ENCODE measurements at regions not wholly inside any gene's neighbourhood (a gene's known extent, or its start where the extent isn't known, plus 50 kb on each side); places are given as distances from the start of the nearest gene placed in this dataset.
"Not testable (repeated sequence)": the region's sequence is repeated elsewhere in the genome, so short reads cannot be mapped to it uniquely, and the experiment has no call there.

- Histone ChIP-seq H3K79me2 (ENCODE audit: insufficient read depth, low read length) (no peaks in the 10 kb centered on the region), H3K9ac (ENCODE audit: low read length) (peak overlapping the region; percentile 44), H3K4me2 (ENCODE audit: low read length) (peak overlapping the region; percentile 76), H3K4me3 (ENCODE audit: insufficient read depth, low read depth, low read length) (peak overlapping the region; percentile 55), H3K36me3 (ENCODE audit: insufficient read depth, low read length) (no peaks in the 10 kb centered on the region), H2AFZ (ENCODE audit: low read depth, low read length) (peak overlapping the region; percentile 68), H4K20me1 (ENCODE audit: insufficient read depth, low read length) (no peaks in the 10 kb centered on the region), H3K9me3 (ENCODE audit: insufficient read depth, low read depth, low read length) (no peaks in the 10 kb centered on the region), H3K27ac (ENCODE audit: low read depth, low read length) (peak overlapping the region; percentile 54), H3K27me3 (ENCODE audit: insufficient read depth, low read length) (no peaks in the 10 kb centered on the region), H3K4me1 (ENCODE audit: insufficient read depth, low read length) (peaks cover 3% of the 10 kb centered on the region)
- H3K27ac Mint-ChIP-seq (ENCODE audit: unreplicated experiment) = no peak overlapping the region
- DNase-seq (ENCODE audit: low read depth) = peak; percentile 70
- no peak for FAIRE-seq
- no peaks in the 10 kb centered on the region for H3K27me3 Mint-ChIP-seq (ENCODE audit: low read depth, unreplicated experiment)
- H3K4me3 Mint-ChIP-seq (ENCODE audit: unreplicated experiment) = no peak overlapping the region
- H3K36me3 Mint-ChIP-seq (ENCODE audit: low read depth, unreplicated experiment) = no peaks in the 10 kb centered on the region
- H3K4me1 Mint-ChIP-seq (ENCODE audit: low read depth, unreplicated experiment) = no peaks in the 10 kb centered on the region
- TF ChIP-seq EZH2 (IDR thresholded peaks at IDR 0.05; ENCODE audit: insufficient read depth, low read length) (no peak), CTCF (IDR thresholded peaks at IDR 0.05; ENCODE audit: insufficient read depth, low read depth, low read length) (no peak)
- H3K9me3 Mint-ChIP-seq (ENCODE audit: unreplicated experiment) = peaks cover 2% of the 10 kb centered on the region
These were observed 602.6 kb downstream of the PYDC2 start for GRCh38 chr3:192063570-192063969.

GRCh38 chr3:192064959-192065358 lies 604.0 kb downstream of the PYDC2 start:
- no peaks in the 10 kb centered on the region for H3K36me3 ChIP-seq (ENCODE audit: insufficient read depth, low read length)
- H3K27me3 ChIP-seq (ENCODE audit: insufficient read depth, low read length) = no peaks in the 10 kb centered on the region
- no peak overlapping the region for H3K4me2 ChIP-seq (ENCODE audit: low read length)
- H3K27ac ChIP-seq (ENCODE audit: low read depth, low read length) = no peak overlapping the region
- H3K27ac Mint-ChIP-seq (ENCODE audit: unreplicated experiment) = no peak overlapping the region
- H3K27me3 Mint-ChIP-seq (ENCODE audit: low read depth, unreplicated experiment) = no peaks in the 10 kb centered on the region
- H3K79me2 ChIP-seq (ENCODE audit: insufficient read depth, low read length) = no peaks in the 10 kb centered on the region
- no peak overlapping the region for H2AFZ ChIP-seq (ENCODE audit: low read depth, low read length)
- no peak overlapping the region for H3K9ac ChIP-seq (ENCODE audit: low read length)
- H3K9me3 Mint-ChIP-seq (ENCODE audit: unreplicated experiment) = peaks cover 2% of the 10 kb centered on the region
- no peak overlapping the region for H3K4me3 Mint-ChIP-seq (ENCODE audit: unreplicated experiment)
- no peaks in the 10 kb centered on the region for H3K36me3 Mint-ChIP-seq (ENCODE audit: low read depth, unreplicated experiment)
- H3K4me3 ChIP-seq (ENCODE audit: insufficient read depth, low read depth, low read length) = no peak overlapping the region
- H3K4me1 Mint-ChIP-seq (ENCODE audit: low read depth, unreplicated experiment) = no peaks in the 10 kb centered on the region
- H3K4me1 ChIP-seq (ENCODE audit: insufficient read depth, low read length) = peaks cover 3% of the 10 kb centered on the region
- TF ChIP-seq CTCF (IDR thresholded peaks at IDR 0.05; ENCODE audit: insufficient read depth, low read depth, low read length) = no peak
- DNase-seq (ENCODE audit: low read depth) (no peak), FAIRE-seq (no peak)
- H4K20me1 ChIP-seq (ENCODE audit: insufficient read depth, low read length) = no peaks in the 10 kb centered on the region
- H3K9me3 ChIP-seq (ENCODE audit: insufficient read depth, low read depth, low read length) = no peaks in the 10 kb centered on the region

- H3K27me3 Mint-ChIP-seq (ENCODE audit: low read depth, unreplicated experiment); H3K9me3 Mint-ChIP-seq (ENCODE audit: unreplicated experiment); H2AFZ ChIP-seq (ENCODE audit: low read depth, low read length); DNase-seq (ENCODE audit: low read depth); H3K4me1 Mint-ChIP-seq (ENCODE audit: low read depth, unreplicated experiment); H3K9ac ChIP-seq (ENCODE audit: low read length); H3K27ac Mint-ChIP-seq (ENCODE audit: unreplicated experiment); H3K36me3 Mint-ChIP-seq (ENCODE audit: low read depth, unreplicated experiment); H4K20me1 ChIP-seq (ENCODE audit: insufficient read depth, low read length); H3K4me2 ChIP-seq (ENCODE audit: low read length); H3K36me3 ChIP-seq (ENCODE audit: insufficient read depth, low read length); H3K4me1 ChIP-seq (ENCODE audit: insufficient read depth, low read length); FAIRE-seq; H3K9me3 ChIP-seq (ENCODE audit: insufficient read depth, low read depth, low read length); H3K4me3 ChIP-seq (ENCODE audit: insufficient read depth, low read depth, low read length); H3K4me3 Mint-ChIP-seq (ENCODE audit: unreplicated experiment); H3K27me3 ChIP-seq (ENCODE audit: insufficient read depth, low read length); H3K27ac ChIP-seq (ENCODE audit: low read depth, low read length); H3K79me2 ChIP-seq (ENCODE audit: insufficient read depth, low read length): not testable (repeated sequence)
These were observed 605.3 kb downstream of the PYDC2 start for GRCh38 chr3:192066253-192066652.
